ENCODE measurements at regions not wholly inside any gene's neighbourhood (a gene's known extent, or its start where the extent isn't known, plus 50 kb on each side); places are given as distances from the start of the nearest gene placed in this dataset.

DNA sequence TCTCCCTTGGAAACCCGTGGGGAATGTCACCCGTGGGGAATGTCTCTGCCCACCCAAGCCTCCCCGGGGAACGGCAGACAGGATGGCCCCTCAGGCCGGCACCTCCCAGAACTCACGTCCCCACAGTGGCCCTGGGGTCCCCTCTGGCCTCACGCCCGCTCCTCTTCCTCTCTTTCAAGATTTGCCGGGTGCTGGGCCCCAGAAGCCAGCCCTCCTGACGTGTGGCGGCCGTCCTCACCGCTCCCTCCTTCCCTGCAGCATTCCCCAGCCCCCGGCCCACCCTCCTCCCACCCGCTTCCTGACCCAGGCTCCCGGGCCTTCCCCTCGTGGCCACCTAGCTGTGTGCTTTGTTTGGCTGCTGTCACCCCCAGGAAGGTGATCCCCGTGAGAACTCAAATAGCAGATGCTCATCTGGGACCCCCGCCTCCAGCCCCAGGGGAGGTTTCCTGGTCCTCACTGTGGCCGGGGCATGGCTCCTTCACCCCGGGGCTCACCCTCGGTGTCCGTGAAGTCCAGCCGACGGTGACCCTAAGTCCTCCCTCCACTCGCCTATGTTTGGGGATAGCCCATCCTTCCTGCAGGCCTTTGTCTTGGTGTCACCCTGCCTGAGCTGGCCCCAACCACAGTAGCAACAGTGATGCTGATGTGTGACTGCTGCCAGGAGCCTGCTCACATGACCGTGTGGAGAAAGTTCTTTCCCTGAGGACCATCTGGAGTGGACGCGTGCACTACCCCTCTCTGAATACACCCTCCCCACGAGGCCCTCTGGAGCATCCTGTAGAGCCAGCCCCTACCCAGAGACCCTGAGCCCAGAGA lies 163.3 kb upstream of the IER5L start:
- TF ChIP-seq, protein P1, sequence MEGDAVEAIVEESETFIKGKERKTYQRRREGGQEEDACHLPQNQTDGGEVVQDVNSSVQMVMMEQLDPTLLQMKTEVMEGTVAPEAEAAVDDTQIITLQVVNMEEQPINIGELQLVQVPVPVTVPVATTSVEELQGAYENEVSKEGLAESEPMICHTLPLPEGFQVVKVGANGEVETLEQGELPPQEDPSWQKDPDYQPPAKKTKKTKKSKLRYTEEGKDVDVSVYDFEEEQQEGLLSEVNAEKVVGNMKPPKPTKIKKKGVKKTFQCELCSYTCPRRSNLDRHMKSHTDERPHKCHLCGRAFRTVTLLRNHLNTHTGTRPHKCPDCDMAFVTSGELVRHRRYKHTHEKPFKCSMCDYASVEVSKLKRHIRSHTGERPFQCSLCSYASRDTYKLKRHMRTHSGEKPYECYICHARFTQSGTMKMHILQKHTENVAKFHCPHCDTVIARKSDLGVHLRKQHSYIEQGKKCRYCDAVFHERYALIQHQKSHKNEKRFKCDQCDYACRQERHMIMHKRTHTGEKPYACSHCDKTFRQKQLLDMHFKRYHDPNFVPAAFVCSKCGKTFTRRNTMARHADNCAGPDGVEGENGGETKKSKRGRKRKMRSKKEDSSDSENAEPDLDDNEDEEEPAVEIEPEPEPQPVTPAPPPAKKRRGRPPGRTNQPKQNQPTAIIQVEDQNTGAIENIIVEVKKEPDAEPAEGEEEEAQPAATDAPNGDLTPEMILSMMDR (IDR thresholded peaks at IDR 0.05 in 4 of 5, conservative IDR thresholded peaks at IDR 0.05 in 1 of 5): no peak
- no peak for TF ChIP-seq POLR2A (IDR thresholded peaks at IDR 0.05)
